Smooth muscle cell (in vitro differentiated cells): ENCODE measurements at regions not wholly inside any gene's neighbourhood (a gene's known extent, or its start where the extent isn't known, plus 50 kb on each side); places are given as distances from the start of the nearest gene placed in this dataset.

ENCODE experiments used
- DNase-seq: peaks from one replicate; lab custom pipeline; 2025; ENCODE audit not compliant: unreplicated experiment; lab: John Stamatoyannopoulos, UW
- H2AFZ ChIP-seq: fragments of 200-600 bp; sonication (generic); 2 replicates; pipeline ENCODE4 v1.6.0; 2016; ENCODE audit warnings: antibody characterized with exemption, low read depth, mild to moderate bottlenecking
- H3F3A ChIP-seq: fragments of 200-600 bp; sonication (generic); 2 replicates; pipeline ENCODE4 v1.6.0; 2017; ENCODE audit warnings: antibody characterized with exemption, low read depth
- H3K27ac ChIP-seq: fragments of 200-600 bp; sonication (generic); 2 replicates; pipeline ENCODE4 v1.5.1; 2016; ENCODE audit warnings: low read depth, mild to moderate bottlenecking
- H3K27me3 ChIP-seq: fragments of 200-600 bp; sonication (generic); 2 replicates; pipeline ENCODE4 v1.6.1; 2016; ENCODE audit warnings: low read depth, mild to moderate bottlenecking
- H3K36me3 ChIP-seq: fragments of 200-600 bp; sonication (generic); 2 replicates; pipeline ENCODE4 v1.5.1; 2016; ENCODE audit warnings: low read depth
- H3K4me1 ChIP-seq: fragments of 200-600 bp; sonication (generic); 2 replicates; pipeline ENCODE4 v1.5.1; 2016; ENCODE audit warnings: low read depth
- H3K4me2 ChIP-seq: fragments of 200-600 bp; sonication (generic); 2 replicates; pipeline ENCODE4 v1.6.0; 2016; ENCODE audit warnings: mild to moderate bottlenecking
- H3K4me3 ChIP-seq: fragments of 200-600 bp; sonication (generic); 2 replicates; pipeline ENCODE4 v1.5.1; 2016; ENCODE audit warnings: mild to moderate bottlenecking
- H3K79me2 ChIP-seq: fragments of 200-600 bp; sonication (generic); 2 replicates; pipeline ENCODE4 v1.6.0; 2016; ENCODE audit warnings: low read depth, mild to moderate bottlenecking
- H3K9ac ChIP-seq: fragments of 200-600 bp; sonication (generic); 2 replicates; pipeline ENCODE4 v1.6.0; 2016; ENCODE audit warnings: low read depth
- H3K9me3 ChIP-seq: fragments of 200-600 bp; sonication (generic); replicated peaks from 2 replicates; pipeline ENCODE4 v1.5.1; 2016; ENCODE audit warnings: low read depth
- H4K20me1 ChIP-seq: fragments of 200-600 bp; sonication (generic); 2 replicates; pipeline ENCODE4 v1.6.0; 2016; ENCODE audit warnings: low read depth
- WGBS: methylation state at CpG from one replicate; pipeline ENCODE4 v1.1.7; 2016; ENCODE audit warnings: low lambda C conversion rate; 5-methylcytosine and 5-hydroxymethylcytosine counted together
- TF ChIP-seq, protein P1 (sequence below): fragments of 200-600 bp; sonication (generic); IDR thresholded peaks from 2 replicates; pipeline ENCODE4 v1.5.1; 2017; ENCODE audit warnings: borderline replicate concordance, mild to moderate bottlenecking, antibody characterized with exemption; ENCODE audit not compliant: insufficient read depth, poor library complexity, severe bottlenecking

DNA sequence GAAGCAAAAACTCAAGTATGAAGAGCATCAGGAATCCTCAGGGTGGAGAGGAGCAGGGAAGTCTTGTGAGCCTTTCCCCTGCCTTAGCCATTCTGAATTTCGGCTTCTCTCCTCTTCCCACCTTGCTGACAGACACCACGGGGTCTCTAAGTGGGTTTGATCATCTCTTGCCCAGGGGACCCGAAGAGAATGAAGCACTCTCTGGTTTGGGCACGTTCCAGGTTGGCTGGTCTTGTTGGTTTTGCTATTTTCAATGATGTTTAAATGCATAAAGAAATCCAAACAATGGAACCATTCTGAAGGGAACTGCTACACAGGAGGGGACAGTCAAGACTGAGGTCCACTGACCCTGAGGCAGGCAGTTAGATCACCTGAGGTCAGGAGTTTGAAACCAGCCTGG, 131.7 kb downstream of the PXDC1 start:
- no peaks in the 10 kb centered on the region for H3K4me1 ChIP-seq
- H3K36me3 ChIP-seq: no peaks in the 10 kb centered on the region
- H3F3A ChIP-seq: no peaks in the 10 kb centered on the region
- H3K9me3 ChIP-seq: no peaks in the 10 kb centered on the region
- peaks cover 9% of the 10 kb centered on the region for H3K27me3 ChIP-seq
- TF ChIP-seq, protein P1, sequence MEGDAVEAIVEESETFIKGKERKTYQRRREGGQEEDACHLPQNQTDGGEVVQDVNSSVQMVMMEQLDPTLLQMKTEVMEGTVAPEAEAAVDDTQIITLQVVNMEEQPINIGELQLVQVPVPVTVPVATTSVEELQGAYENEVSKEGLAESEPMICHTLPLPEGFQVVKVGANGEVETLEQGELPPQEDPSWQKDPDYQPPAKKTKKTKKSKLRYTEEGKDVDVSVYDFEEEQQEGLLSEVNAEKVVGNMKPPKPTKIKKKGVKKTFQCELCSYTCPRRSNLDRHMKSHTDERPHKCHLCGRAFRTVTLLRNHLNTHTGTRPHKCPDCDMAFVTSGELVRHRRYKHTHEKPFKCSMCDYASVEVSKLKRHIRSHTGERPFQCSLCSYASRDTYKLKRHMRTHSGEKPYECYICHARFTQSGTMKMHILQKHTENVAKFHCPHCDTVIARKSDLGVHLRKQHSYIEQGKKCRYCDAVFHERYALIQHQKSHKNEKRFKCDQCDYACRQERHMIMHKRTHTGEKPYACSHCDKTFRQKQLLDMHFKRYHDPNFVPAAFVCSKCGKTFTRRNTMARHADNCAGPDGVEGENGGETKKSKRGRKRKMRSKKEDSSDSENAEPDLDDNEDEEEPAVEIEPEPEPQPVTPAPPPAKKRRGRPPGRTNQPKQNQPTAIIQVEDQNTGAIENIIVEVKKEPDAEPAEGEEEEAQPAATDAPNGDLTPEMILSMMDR: no peak
- H4K20me1 ChIP-seq: no peaks in the 10 kb centered on the region
- no peak overlapping the region for H3K9ac ChIP-seq
- WGBS: 99% methylated on average over 4 of the region's 4 CpGs
- no peak overlapping the region for H3K4me2 ChIP-seq
- H3K27ac ChIP-seq: no peak overlapping the region
- H3K79me2 ChIP-seq: no peaks in the 10 kb centered on the region
- H2AFZ ChIP-seq: no peak overlapping the region
- DNase-seq: no peak
- H3K4me3 ChIP-seq: no peak overlapping the region

GRCh38 chr6:3619201-3619600, 132.3 kb downstream of the PXDC1 start:
- H3K27me3 ChIP-seq: peaks cover 9% of the 10 kb centered on the region
- no peaks in the 10 kb centered on the region for H3K36me3 ChIP-seq
- H3K27ac ChIP-seq: no peak overlapping the region
- no peak for DNase-seq
- no peaks in the 10 kb centered on the region for H3K9me3 ChIP-seq
- no peaks in the 10 kb centered on the region for H4K20me1 ChIP-seq
- no peaks in the 10 kb centered on the region for H3K79me2 ChIP-seq
- H3K9ac ChIP-seq: no peak overlapping the region
- H2AFZ ChIP-seq: no peak overlapping the region
- 84% methylated on average over 4 of the region's 7 CpGs for WGBS
- TF ChIP-seq, protein P1: no peak
- H3K4me1 ChIP-seq: no peaks in the 10 kb centered on the region
- no peak overlapping the region for H3K4me3 ChIP-seq
- H3F3A ChIP-seq: no peaks in the 10 kb centered on the region
- H3K4me2 ChIP-seq: no peak overlapping the region

DNA sequence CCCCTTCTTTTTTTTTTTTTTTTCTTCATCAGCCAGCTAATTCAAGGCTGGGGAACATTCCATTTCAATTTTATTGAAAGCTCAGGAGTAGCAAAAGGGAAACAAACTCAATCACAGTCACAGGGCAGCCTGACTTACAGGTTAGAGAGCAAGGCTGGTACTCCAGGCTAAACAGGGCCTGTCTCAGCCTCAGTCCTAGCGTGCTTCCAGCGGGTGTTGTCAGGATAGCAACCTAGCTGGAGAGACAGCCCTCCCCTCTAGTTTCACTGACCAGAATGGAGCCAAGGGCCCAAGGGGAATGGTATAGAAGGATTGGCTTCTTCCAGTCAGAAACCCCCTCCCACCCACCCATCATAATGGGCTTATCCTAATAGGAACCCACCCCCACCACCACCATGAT, 132.9 kb downstream of the PXDC1 start:
- DNase-seq: no peak
- TF ChIP-seq, protein P1: no peak
- Histone ChIP-seq H3K27me3 (peaks cover 9% of the 10 kb centered on the region), H2AFZ (no peak overlapping the region), H3K4me3 (no peak overlapping the region), H3K9me3 (no peaks in the 10 kb centered on the region), H3K27ac (no peak overlapping the region), H3K9ac (no peak overlapping the region), H3F3A (no peaks in the 10 kb centered on the region), H3K4me2 (no peak overlapping the region), H3K36me3 (no peaks in the 10 kb centered on the region), H3K79me2 (no peaks in the 10 kb centered on the region), H3K4me1 (no peaks in the 10 kb centered on the region), H4K20me1 (no peaks in the 10 kb centered on the region)
- 90% methylated on average over 2 of the region's 2 CpGs for WGBS

DNA sequence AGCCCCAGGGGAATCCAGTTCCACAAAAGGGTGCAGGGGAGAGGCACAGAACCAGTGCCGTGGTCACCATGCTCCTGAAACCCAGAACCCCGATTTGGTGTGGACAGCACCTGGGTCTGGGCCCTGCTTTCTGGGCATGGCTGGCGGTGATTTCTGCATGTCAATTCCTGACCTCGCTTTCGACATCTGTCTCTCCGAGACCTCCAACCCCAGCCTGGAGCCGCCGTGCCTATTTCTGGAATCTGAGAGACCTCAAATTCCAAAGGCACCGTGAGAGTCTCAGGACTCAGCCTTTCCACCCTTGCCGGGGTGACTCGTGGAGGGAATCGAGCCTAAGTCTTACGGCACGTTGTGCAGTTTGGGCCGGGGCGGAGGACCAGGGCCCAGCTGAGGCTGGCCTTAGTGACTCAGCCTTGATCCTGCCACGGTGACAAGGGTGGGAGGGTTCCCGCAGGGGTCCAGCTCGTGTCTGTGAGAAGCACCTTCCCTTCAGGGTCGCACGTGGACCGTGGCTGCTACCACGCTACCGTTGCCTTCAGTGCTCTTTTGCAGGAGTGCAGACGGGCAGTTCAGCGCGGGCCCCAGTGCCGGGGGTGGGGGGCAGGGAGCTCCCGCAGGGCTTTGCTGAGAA, 133.7 kb downstream of the PXDC1 start:
- no peaks in the 10 kb centered on the region for H3K36me3 ChIP-seq
- no peaks in the 10 kb centered on the region for H4K20me1 ChIP-seq
- H3K4me3 ChIP-seq: no peak overlapping the region
- no peak for DNase-seq
- no peaks in the 10 kb centered on the region for H3K79me2 ChIP-seq
- peaks cover 9% of the 10 kb centered on the region for H3K27me3 ChIP-seq
- H3K4me1 ChIP-seq: no peaks in the 10 kb centered on the region
- H3K4me2 ChIP-seq: no peak overlapping the region
- H3K27ac ChIP-seq: no peak overlapping the region
- TF ChIP-seq, protein P1: no peak
- H3F3A ChIP-seq: no peaks in the 10 kb centered on the region
- no peak overlapping the region for H2AFZ ChIP-seq
- no peaks in the 10 kb centered on the region for H3K9me3 ChIP-seq
- no peak overlapping the region for H3K9ac ChIP-seq
- WGBS: 84% methylated on average over 29 of the region's 29 CpGs
